ENCODE measurements at regions not wholly inside any gene's neighbourhood (a gene's known extent, or its start where the extent isn't known, plus 50 kb on each side); places are given as distances from the start of the nearest gene placed in this dataset.

- no peak overlapping the region for H2AFZ ChIP-seq (ENCODE audit: low read length)
- no peak overlapping the region for H3K27ac ChIP-seq (ENCODE audit: insufficient read depth, low read length)
- H3K4me1 ChIP-seq (ENCODE audit: control insufficient read depth, extremely low read depth, insufficient read depth, low read length) = peaks cover 4% of the 10 kb centered on the region
- TF ChIP-seq EZH2 (IDR thresholded peaks at IDR 0.05; ENCODE audit: low read length, missing control alignments) (no peak), CTCF (conservative IDR thresholded peaks at IDR 0.05 in 1 of 2, IDR thresholded peaks at IDR 0.05 in 1 of 2; ENCODE audit: low read depth in 1 of 2, low read length in 2 of 2) (no peak)
- no peak overlapping the region for H3K9ac ChIP-seq (ENCODE audit: insufficient read depth, low read length)
- no peak overlapping the region for H3K4me2 ChIP-seq (ENCODE audit: extremely low read depth, insufficient read depth, low read length)
- no peaks in the 10 kb centered on the region for H4K20me1 ChIP-seq (ENCODE audit: control insufficient read depth, extremely low read depth, insufficient read depth, low read length)
- DNase-seq (ENCODE audit: low read depth in 2 of 2) = peak; percentile 67 to 77
- H3K4me3 ChIP-seq (replicated peaks in 1 of 4; ENCODE audit: control extremely low read depth in 1 of 4, insufficient read depth in 1 of 4, low read depth in 3 of 4, low read length in 4 of 4) = no peak overlapping the region
- no peaks in the 10 kb centered on the region for H3K9me3 ChIP-seq (ENCODE audit: control insufficient read depth, insufficient read depth, low read depth, low read length)
- H3K27me3 ChIP-seq (ENCODE audit: control insufficient read depth, insufficient read depth, low read length) = no peaks in the 10 kb centered on the region
- no peaks in the 10 kb centered on the region for H3K79me2 ChIP-seq (ENCODE audit: control insufficient read depth, insufficient read depth, low read length)
- H3K36me3 ChIP-seq (ENCODE audit: control insufficient read depth, insufficient read depth, low read length) = no peaks in the 10 kb centered on the region
These were observed 436.6 kb downstream of the IRS1 start for GRCh38 chr2:226362980-226363379.

GRCh38 chr2:226360658-226361057, 439.0 kb downstream of the IRS1 start:
- Histone ChIP-seq H3K4me1 (ENCODE audit: control insufficient read depth, extremely low read depth, insufficient read depth, low read length) (peaks cover 4% of the 10 kb centered on the region), H3K4me3 (replicated peaks in 1 of 4; ENCODE audit: control extremely low read depth in 1 of 4, insufficient read depth in 1 of 4, low read depth in 3 of 4, low read length in 4 of 4) (no peak overlapping the region), H3K36me3 (ENCODE audit: control insufficient read depth, insufficient read depth, low read length) (no peaks in the 10 kb centered on the region), H3K9me3 (ENCODE audit: control insufficient read depth, insufficient read depth, low read depth, low read length) (no peaks in the 10 kb centered on the region), H3K27me3 (ENCODE audit: control insufficient read depth, insufficient read depth, low read length) (no peaks in the 10 kb centered on the region), H3K79me2 (ENCODE audit: control insufficient read depth, insufficient read depth, low read length) (no peaks in the 10 kb centered on the region), H3K9ac (ENCODE audit: insufficient read depth, low read length) (no peak overlapping the region), H2AFZ (ENCODE audit: low read length) (no peak overlapping the region), H3K4me2 (ENCODE audit: extremely low read depth, insufficient read depth, low read length) (no peak overlapping the region), H3K27ac (ENCODE audit: insufficient read depth, low read length) (no peak overlapping the region), H4K20me1 (ENCODE audit: control insufficient read depth, extremely low read depth, insufficient read depth, low read length) (no peaks in the 10 kb centered on the region)
- no peak for TF ChIP-seq EZH2 (IDR thresholded peaks at IDR 0.05; ENCODE audit: low read length, missing control alignments)
- TF ChIP-seq CTCF (conservative IDR thresholded peaks at IDR 0.05 in 1 of 2, IDR thresholded peaks at IDR 0.05 in 1 of 2; ENCODE audit: low read depth in 1 of 2, low read length in 2 of 2) = no peak
- no peak for DNase-seq (ENCODE audit: low read depth in 2 of 2)

GRCh38 chr2:226358688-226359087, 440.9 kb downstream of the IRS1 start:
- Histone ChIP-seq H3K4me2 (ENCODE audit: extremely low read depth, insufficient read depth, low read length) (no peak overlapping the region), H2AFZ (ENCODE audit: low read length) (no peak overlapping the region)
- no peak for TF ChIP-seq CTCF (conservative IDR thresholded peaks at IDR 0.05 in 1 of 2, IDR thresholded peaks at IDR 0.05 in 1 of 2; ENCODE audit: low read depth in 1 of 2, low read length in 2 of 2)
- TF ChIP-seq EZH2 (IDR thresholded peaks at IDR 0.05; ENCODE audit: low read length, missing control alignments) = no peak

More at GRCh38 chr2:226358688-226359087, 440.9 kb downstream of the IRS1 start:
- Histone ChIP-seq H3K9ac (ENCODE audit: insufficient read depth, low read length) (no peak overlapping the region), H4K20me1 (ENCODE audit: control insufficient read depth, extremely low read depth, insufficient read depth, low read length) (no peaks in the 10 kb centered on the region), H3K4me1 (ENCODE audit: control insufficient read depth, extremely low read depth, insufficient read depth, low read length) (peaks cover 4% of the 10 kb centered on the region), H3K36me3 (ENCODE audit: control insufficient read depth, insufficient read depth, low read length) (no peaks in the 10 kb centered on the region), H3K27ac (ENCODE audit: insufficient read depth, low read length) (no peak overlapping the region), H3K79me2 (ENCODE audit: control insufficient read depth, insufficient read depth, low read length) (no peaks in the 10 kb centered on the region), H3K27me3 (ENCODE audit: control insufficient read depth, insufficient read depth, low read length) (no peaks in the 10 kb centered on the region), H3K4me3 (replicated peaks in 1 of 4; ENCODE audit: control extremely low read depth in 1 of 4, insufficient read depth in 1 of 4, low read depth in 3 of 4, low read length in 4 of 4) (no peak overlapping the region), H3K9me3 (ENCODE audit: control insufficient read depth, insufficient read depth, low read depth, low read length) (no peaks in the 10 kb centered on the region)
- no peak for DNase-seq (ENCODE audit: low read depth in 2 of 2)
